ENCODE measurements at regions not wholly inside any gene's neighbourhood (a gene's known extent, or its start where the extent isn't known, plus 50 kb on each side); places are given as distances from the start of the nearest gene placed in this dataset.

- TF ChIP-seq CTCF (IDR thresholded peaks at IDR 0.05; ENCODE audit: borderline replicate concordance, extremely low read depth, low read length, poor library complexity, severe bottlenecking) (no peak), EZH2 (IDR thresholded peaks at IDR 0.05; ENCODE audit: borderline replicate concordance, low read depth, low read length, severe bottlenecking) (no peak)
Observed at GRCh38 chr10:123507298-123507697, 158.9 kb upstream of the GPR26 start.

Measured in DND-41 (cell line).